ENCODE measurements at regions not wholly inside any gene's neighbourhood (a gene's known extent, or its start where the extent isn't known, plus 50 kb on each side); places are given as distances from the start of the nearest gene placed in this dataset.

DNA sequence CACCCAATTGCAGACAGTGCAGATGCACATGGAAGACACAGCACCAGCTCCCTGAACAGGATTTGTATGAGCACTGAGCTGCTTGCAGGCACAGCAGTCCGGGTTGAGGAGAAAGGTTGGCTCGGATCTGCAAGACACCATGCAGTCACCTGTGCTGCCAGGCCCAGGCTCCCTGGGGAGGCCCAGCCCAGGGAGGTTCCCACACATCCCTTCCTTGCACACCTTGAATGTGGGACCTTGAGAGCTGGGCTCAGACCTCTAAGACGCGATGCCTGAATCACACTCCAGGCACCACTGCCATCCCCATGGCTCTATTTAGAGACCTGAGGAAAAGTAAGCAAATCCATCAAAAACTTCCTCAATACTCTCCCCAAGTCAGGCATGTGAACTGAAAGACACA lies 397.7 kb downstream of the TCERG1L start:
- 0 out of 2 replicates have a peak, but pooled peaks cover 5% of the 10 kb centered on the region for H3K9me3 ChIP-seq (ENCODE audit: insufficient read depth, low read depth, low read length)
- H3K27me3 ChIP-seq (ENCODE audit: insufficient read depth, low read length, poor library complexity, severe bottlenecking) = no peaks in the 10 kb centered on the region
- TF ChIP-seq EZH2phosphoT487 (IDR thresholded peaks at IDR 0.05; ENCODE audit: borderline replicate concordance) = no peak
- TF ChIP-seq, protein P1, sequence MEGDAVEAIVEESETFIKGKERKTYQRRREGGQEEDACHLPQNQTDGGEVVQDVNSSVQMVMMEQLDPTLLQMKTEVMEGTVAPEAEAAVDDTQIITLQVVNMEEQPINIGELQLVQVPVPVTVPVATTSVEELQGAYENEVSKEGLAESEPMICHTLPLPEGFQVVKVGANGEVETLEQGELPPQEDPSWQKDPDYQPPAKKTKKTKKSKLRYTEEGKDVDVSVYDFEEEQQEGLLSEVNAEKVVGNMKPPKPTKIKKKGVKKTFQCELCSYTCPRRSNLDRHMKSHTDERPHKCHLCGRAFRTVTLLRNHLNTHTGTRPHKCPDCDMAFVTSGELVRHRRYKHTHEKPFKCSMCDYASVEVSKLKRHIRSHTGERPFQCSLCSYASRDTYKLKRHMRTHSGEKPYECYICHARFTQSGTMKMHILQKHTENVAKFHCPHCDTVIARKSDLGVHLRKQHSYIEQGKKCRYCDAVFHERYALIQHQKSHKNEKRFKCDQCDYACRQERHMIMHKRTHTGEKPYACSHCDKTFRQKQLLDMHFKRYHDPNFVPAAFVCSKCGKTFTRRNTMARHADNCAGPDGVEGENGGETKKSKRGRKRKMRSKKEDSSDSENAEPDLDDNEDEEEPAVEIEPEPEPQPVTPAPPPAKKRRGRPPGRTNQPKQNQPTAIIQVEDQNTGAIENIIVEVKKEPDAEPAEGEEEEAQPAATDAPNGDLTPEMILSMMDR (conservative IDR thresholded peaks at IDR 0.05; ENCODE audit: low read length) = no peak
- no peak overlapping the region for H3K4me2 ChIP-seq (ENCODE audit: low read depth, low read length, poor library complexity, severe bottlenecking)
- no peaks in the 10 kb centered on the region for H4K20me1 ChIP-seq (ENCODE audit: insufficient read depth, low read length, poor library complexity, severe bottlenecking)
- no peaks in the 10 kb centered on the region for H3K9me2 ChIP-seq (replicated peaks; ENCODE audit: low read depth, low read length)
- no peaks in the 10 kb centered on the region for H3K79me2 ChIP-seq (ENCODE audit: insufficient read depth, low read length)
- no peak overlapping the region for H2AFZ ChIP-seq (ENCODE audit: low read length)
- no peaks in the 10 kb centered on the region for H3K4me1 ChIP-seq (ENCODE audit: insufficient read depth, low read length, poor library complexity, severe bottlenecking)
- H3F3A ChIP-seq (ENCODE audit: low read depth) = no peaks in the 10 kb centered on the region
- no peaks in the 10 kb centered on the region for H3K36me3 ChIP-seq (ENCODE audit: insufficient read depth, low read length)
- no peak overlapping the region for H3K4me3 ChIP-seq (ENCODE audit: low read length, poor library complexity, severe bottlenecking)
- no peak overlapping the region for H3K9ac ChIP-seq (ENCODE audit: low read depth, low read length, poor library complexity, severe bottlenecking)

DNA sequence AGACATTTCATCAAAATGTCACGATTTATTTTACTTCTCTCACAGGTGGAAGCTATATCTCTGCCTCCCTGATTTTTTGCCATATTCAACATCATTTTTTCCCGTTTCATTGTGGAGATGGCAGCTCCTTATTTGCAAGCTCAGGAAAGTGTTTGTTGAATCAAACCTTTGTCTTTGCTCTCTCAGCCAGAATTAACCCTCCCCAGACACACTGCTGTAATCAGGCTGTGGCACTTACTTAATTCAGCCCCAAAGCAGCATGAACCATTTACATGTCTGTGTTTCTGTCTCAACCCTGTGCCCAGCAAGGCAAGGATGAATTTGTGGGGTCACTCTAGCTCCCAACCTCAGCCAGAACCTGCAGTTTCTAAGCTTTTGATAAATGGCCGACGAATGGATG lies 397.2 kb downstream of the TCERG1L start:
- Histone ChIP-seq H3F3A (ENCODE audit: low read depth) (no peaks in the 10 kb centered on the region), H3K27me3 (ENCODE audit: insufficient read depth, low read length, poor library complexity, severe bottlenecking) (no peaks in the 10 kb centered on the region), H2AFZ (ENCODE audit: low read length) (no peak overlapping the region), H3K79me2 (ENCODE audit: insufficient read depth, low read length) (no peaks in the 10 kb centered on the region), H3K9ac (ENCODE audit: low read depth, low read length, poor library complexity, severe bottlenecking) (no peak overlapping the region), H3K4me3 (ENCODE audit: low read length, poor library complexity, severe bottlenecking) (no peak overlapping the region), H3K4me2 (ENCODE audit: low read depth, low read length, poor library complexity, severe bottlenecking) (no peak overlapping the region), H3K9me2 (replicated peaks; ENCODE audit: low read depth, low read length) (no peaks in the 10 kb centered on the region), H4K20me1 (ENCODE audit: insufficient read depth, low read length, poor library complexity, severe bottlenecking) (no peaks in the 10 kb centered on the region), H3K36me3 (ENCODE audit: insufficient read depth, low read length) (no peaks in the 10 kb centered on the region), H3K4me1 (ENCODE audit: insufficient read depth, low read length, poor library complexity, severe bottlenecking) (no peaks in the 10 kb centered on the region), H3K9me3 (ENCODE audit: insufficient read depth, low read depth, low read length) (0 out of 2 replicates have a peak, but pooled peaks cover 5% of the 10 kb centered on the region)
- TF ChIP-seq EZH2phosphoT487 (IDR thresholded peaks at IDR 0.05; ENCODE audit: borderline replicate concordance) = no peak
- TF ChIP-seq, protein P1 (conservative IDR thresholded peaks at IDR 0.05; ENCODE audit: low read length) = no peak

DNA sequence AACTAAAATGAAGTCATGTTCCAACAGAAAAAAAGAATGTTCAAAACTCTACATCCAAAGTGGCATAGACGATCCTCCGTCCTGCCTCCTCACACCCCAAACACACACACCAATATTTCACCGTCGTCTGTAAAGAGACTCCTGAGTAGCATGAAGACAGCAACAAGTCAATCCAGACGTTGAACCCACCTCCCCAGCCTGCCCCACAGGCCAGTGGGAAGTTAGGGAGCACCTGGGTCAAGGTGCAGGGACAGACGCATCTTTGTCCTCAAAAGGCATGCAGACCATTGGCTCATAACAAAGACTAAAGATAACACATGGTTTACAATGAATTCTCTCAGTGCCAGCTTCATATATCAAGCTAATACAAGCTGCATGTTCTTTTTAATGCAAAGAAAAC lies 396.5 kb downstream of the TCERG1L start:
- H3K9me2 ChIP-seq (replicated peaks; ENCODE audit: low read depth, low read length) = no peaks in the 10 kb centered on the region
- no peak overlapping the region for H3K9ac ChIP-seq (ENCODE audit: low read depth, low read length, poor library complexity, severe bottlenecking)
- H3K4me1 ChIP-seq (ENCODE audit: insufficient read depth, low read length, poor library complexity, severe bottlenecking) = no peaks in the 10 kb centered on the region
- TF ChIP-seq, protein P1 (conservative IDR thresholded peaks at IDR 0.05; ENCODE audit: low read length) = no peak
- no peak for TF ChIP-seq EZH2phosphoT487 (IDR thresholded peaks at IDR 0.05; ENCODE audit: borderline replicate concordance)
- H3K27me3 ChIP-seq (ENCODE audit: insufficient read depth, low read length, poor library complexity, severe bottlenecking) = no peaks in the 10 kb centered on the region
- 0 out of 2 replicates have a peak, but pooled peaks cover 7% of the 10 kb centered on the region for H3K9me3 ChIP-seq (ENCODE audit: insufficient read depth, low read depth, low read length)
- H3K36me3 ChIP-seq (ENCODE audit: insufficient read depth, low read length) = no peaks in the 10 kb centered on the region
- no peaks in the 10 kb centered on the region for H3F3A ChIP-seq (ENCODE audit: low read depth)
- no peak overlapping the region for H2AFZ ChIP-seq (ENCODE audit: low read length)
- H4K20me1 ChIP-seq (ENCODE audit: insufficient read depth, low read length, poor library complexity, severe bottlenecking) = no peaks in the 10 kb centered on the region
- no peaks in the 10 kb centered on the region for H3K79me2 ChIP-seq (ENCODE audit: insufficient read depth, low read length)
- H3K4me2 ChIP-seq (ENCODE audit: low read depth, low read length, poor library complexity, severe bottlenecking) = no peak overlapping the region
- H3K4me3 ChIP-seq (ENCODE audit: low read length, poor library complexity, severe bottlenecking) = no peak overlapping the region
